OCI-LY1 (cell line): ENCODE measurements at regions not wholly inside any gene's neighbourhood (a gene's known extent, or its start where the extent isn't known, plus 50 kb on each side); places are given as distances from the start of the nearest gene placed in this dataset.

Experiments used
- EZH2 ChIP-seq: fragments of 200-600 bp; sonication (generic), shearing (Covaris generic); IDR thresholded peaks from 2 replicates; pipeline ENCODE4 v1.8.0; 2017; ENCODE audit warnings: borderline replicate concordance, mixed run types, mild to moderate bottlenecking, antibody characterized with exemption, low read length, moderate library complexity, mixed read lengths
- TF ChIP-seq, protein P1 (sequence below): fragments of 200-600 bp; sonication (generic), shearing (Covaris generic); IDR thresholded peaks from 2 replicates; pipeline ENCODE4 v1.5.1; 2017; ENCODE audit warnings: mild to moderate bottlenecking, antibody characterized with exemption, low read length, moderate library complexity, mixed read lengths

- TF ChIP-seq, protein P1, sequence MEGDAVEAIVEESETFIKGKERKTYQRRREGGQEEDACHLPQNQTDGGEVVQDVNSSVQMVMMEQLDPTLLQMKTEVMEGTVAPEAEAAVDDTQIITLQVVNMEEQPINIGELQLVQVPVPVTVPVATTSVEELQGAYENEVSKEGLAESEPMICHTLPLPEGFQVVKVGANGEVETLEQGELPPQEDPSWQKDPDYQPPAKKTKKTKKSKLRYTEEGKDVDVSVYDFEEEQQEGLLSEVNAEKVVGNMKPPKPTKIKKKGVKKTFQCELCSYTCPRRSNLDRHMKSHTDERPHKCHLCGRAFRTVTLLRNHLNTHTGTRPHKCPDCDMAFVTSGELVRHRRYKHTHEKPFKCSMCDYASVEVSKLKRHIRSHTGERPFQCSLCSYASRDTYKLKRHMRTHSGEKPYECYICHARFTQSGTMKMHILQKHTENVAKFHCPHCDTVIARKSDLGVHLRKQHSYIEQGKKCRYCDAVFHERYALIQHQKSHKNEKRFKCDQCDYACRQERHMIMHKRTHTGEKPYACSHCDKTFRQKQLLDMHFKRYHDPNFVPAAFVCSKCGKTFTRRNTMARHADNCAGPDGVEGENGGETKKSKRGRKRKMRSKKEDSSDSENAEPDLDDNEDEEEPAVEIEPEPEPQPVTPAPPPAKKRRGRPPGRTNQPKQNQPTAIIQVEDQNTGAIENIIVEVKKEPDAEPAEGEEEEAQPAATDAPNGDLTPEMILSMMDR: no peak
- no peak for TF ChIP-seq EZH2
These were observed 195.2 kb downstream of the IRX5 start for GRCh38 chr16:55125818-55126385.
